Activated naive CD4-positive, alpha-beta T cell (primary cell): ENCODE measurements at regions not wholly inside any gene's neighbourhood (a gene's known extent, or its start where the extent isn't known, plus 50 kb on each side); places are given as distances from the start of the nearest gene placed in this dataset.

ENCODE experiments used
- DNase-seq, 4 experiments: peaks; one replicate each; lab custom pipeline; 2025; lab: John Stamatoyannopoulos, UW

DNA sequence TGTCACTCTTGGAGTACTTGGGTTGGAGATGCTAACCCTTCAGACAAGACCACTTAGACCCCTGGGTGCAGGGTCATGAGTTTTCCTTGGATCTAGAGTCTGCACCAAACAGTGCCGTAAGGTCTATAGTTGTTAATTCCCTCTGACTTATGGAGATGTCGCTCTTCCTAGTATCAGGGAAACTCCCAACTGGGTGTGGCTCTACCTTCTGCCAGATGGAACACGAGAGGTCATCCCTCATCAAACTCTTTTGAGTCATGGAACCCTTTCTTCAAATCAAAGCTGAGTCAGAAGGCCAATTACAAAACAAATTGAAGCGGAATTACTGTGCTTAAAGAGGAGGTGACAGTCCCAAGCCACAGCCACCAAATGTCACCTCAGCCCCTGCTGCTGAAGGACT, 514.9 kb upstream of the PROK2 start:
- no peak for DNase-seq

DNA sequence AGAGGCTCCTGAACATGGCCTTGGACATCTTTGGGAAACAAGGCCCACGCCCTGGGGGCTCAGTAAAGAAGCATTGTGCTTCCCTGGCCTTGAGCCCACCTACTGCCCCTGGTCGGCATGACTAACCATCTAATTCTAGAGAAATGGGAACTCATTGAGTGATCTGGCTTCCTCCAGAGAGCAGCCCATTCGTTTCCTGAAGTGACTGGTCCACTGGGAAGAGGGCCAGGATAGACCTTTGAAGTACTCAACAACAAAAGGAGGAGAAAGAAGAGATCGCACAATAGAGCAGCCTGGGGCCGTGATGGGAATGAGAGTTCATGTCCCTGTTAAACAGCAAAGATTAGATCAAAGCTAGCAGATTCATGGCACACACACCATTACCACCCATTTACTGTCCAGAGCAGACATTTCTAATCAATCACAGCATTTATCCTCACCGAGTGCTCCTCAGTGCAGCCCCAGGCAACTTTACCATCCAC, 514.4 kb upstream of the PROK2 start:
- no peak for DNase-seq

DNA sequence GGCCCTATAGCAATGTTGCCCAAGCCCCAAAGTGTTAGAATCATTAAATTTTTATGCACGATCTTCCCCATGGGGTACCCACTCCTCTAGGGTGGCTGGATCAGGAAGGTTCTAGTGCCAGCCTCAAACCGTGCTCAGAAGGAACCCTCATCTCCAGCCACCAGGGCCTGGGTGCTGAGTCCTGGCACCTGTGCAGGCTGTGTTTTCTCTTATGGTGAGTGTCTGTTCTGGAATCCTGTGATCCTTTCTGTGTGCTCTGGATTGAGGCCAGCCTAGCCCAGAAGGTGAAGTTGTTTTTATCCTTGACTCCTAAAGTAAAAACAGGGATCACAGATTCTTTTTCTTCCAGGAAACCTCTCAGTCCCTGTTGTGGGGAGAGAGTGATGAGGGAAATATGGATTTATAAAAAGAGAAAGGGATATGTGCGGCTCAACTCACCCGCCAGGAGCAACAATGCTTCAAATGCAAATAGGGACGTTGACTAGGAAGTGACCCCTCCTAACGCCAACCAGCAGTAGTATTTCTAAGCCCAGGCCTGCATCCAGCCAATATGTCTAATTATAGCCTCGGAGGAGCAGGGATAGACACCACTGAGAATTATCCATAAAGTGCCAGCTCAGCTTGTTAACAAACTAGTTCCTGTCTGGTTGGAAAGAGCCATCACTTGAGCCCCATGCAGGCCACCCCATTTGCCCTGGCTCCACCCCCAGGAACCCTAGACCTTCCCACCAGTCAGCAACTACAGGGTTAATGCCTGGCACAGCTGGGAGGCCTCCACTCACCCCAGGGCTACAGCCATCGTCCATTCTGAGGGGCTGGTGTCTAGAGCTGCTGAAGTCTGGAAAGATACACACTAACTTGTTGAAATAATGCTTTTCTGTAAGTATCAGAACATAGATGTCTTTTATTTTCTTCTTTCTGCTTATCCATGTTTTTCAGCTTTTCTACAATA, 513.5 kb upstream of the PROK2 start:
- DNase-seq = no peak

DNA sequence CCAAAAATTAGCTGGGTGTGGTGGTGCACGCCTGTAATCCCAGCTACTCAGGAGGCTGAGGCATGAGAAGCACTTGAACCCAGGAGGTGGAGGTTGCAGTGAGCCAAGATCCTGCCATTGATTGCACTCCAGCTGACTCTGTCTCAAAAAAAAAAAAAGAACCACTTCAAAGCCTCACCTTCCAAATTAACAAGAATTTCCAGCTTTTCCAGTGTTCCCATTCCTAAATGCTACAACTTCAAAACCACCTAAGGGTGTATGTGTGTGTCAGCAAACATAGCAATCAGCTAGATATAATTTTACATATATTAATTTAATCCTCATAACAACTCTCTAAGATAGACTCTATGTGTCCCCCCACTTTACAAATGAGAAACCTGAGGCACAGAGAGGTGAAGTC, 512.5 kb upstream of the PROK2 start:
- no peak for DNase-seq

DNA sequence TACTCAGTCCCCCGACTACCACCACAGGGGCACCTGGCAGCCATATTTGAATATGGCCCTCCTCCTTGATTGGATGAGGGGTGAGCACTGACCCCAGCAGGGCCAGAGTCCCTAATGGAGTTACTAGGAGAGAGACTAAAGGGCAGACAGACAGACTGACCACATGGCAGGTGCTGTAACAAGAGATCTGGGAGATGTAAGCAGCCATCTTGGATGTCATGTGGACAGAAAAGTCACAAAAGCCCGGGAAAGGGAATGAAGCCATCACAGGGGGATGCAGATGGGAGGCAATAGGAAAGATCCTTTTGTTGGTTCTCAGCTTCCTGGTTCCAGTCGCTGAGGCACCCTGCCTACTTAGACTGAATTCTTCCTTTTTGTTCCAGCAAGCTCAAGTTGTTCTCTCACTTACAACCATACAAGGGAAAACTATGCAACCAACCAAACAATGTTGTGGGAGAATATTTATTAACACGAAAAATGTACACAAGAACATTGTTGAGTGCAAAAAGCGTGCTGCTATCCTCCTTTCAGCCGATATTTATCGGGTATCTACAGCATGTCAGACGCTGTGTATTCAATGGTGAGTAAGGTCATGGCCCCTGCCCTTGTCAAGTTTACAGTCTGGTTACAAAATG, 511.6 kb upstream of the PROK2 start:
- DNase-seq = no peak

DNA sequence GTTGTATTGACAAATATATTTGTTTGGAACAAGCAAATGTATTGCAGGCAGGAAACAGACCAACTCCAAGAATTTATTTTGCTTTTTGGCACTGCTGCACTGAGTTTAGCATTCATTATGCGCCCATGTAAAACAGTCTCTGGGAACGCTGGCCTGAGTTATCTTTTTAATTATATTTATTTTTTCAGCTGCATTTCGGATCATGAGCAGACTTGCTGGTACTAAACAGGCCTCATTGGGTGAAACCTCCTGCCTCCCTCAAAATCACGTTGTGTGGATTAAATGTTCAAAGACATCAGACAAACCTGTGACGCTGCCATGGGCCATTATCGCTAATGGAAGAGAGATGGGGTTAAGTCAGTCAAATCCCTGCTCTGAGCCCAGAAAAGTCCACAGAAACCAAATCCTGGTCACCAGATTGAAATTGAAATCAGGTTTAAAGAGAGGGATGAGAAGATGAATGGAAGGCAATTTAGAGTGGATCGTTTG, 511.1 kb upstream of the PROK2 start:
- no peak for DNase-seq

DNA sequence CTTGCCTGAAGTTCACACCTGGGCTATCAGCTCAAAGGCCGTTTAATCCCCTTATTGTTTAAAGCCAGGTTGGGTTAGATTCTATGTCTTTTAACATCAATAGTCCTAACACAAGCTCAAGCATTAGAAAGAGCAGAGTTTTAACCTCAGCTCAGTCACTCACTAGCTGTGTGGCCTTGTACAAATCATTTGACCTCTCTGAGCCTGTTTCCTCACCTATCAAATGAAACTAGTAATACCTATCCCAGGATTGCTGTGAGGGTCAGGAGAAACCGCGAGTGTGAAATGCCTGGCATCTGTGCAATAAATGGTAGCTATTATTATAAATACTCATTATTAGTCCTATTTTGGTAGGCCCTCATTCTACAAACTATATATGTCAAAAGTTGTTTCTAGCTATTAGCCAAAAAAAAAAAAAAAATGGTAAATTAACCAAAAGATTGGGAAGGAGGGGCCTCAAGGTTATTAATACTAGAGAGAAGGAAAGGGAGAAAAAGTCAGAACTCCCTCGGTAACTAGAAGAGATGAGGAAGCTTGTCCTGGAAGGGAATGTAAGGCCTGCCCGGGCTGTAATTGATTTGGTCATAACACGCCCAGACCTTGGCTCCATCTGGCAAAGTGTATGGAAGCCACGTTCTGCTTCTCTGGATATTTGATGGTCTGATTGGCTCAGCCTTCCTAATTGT, 510.5 kb upstream of the PROK2 start:
- DNase-seq = no peak

DNA sequence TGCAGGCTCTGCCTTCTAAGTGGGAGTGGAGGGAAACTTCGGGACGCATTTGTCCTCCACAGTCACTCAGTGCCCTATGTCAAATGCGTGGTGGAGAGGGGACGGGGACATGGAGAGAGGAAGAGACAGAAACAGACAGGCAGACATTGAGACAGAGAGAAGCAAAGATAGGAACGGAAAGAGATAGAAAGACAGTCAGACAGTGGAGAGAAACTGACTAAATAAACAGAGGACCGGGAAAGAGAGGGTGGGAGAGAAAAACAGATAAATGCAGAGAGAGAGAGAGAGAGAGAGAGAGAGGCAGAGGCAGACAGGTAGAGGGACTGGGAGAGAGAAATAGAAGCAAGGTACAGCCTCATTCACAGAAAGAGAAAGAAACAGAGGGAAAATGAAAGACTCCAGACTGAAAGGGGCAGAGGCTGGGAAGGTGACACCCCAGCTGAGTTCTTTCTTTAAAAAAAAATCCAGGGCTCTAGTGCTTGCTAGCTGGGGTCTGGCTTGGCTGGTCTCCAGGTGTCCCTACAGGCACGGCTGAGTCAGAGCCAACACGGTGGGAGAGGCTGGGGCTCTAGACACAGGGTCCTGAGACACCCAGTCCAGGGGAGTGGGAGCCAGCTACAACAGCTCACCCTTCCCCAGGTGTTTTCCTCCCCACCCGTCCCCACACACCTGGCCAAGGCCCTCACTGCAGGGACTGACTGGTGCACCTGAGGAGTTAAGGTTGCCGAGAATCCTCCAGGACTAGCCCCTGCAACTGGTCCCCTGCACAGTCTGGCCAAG, 506.1 kb upstream of the PROK2 start:
- DNase-seq = no peak

DNA sequence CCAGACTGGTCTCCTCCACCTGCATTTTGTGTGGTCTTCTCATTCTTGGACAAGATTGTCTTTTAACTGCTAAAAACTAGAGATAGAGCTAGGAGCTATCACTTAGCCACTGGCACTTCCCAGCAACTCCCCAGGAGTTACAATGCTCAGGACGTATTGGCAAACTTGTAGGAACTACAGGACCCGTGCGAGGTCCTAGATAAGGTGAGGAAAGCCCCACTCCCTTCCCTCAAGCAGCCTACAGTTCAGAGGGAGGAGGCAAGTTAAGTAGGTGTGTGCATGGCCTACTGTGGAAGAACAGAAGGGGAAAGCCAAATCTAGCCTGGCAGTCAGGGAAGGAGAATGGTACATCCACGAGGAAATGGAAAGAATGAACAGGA, 504.7 kb upstream of the PROK2 start:
- DNase-seq = no peak

DNA sequence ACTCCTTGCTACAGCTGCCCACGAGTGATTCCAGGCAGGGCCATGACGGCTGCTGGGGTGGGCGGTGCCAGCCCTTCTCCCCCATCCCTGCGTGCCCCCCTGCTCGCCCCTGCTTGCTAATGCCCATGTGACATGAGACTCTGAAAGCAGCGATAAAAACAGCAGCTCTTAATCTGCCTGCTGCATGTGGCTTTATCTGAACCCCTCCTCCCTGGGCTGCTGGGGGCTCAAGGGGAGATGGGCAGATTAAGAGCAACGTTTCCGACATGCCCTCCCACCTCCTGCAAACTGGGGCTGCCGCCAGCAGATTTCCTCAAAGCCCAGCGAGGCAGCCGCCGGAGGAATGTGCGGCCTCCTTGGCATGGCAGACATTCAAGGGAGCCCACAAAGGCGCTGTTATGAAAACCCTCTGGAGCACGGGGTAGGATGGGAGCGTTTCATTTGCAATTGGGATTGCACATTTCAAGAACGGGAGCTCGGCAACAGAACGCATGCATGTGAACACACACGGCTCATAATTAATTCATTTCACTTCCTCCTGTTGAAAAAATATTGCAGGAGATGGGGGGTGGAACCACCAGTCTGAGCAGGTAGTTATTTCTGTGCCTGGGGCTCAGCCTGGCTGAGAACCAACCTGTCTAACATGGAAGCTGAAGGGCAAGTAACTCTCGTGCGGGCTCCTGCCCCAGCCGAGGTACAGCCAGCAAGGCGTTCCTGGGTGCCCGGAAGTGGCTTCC, 504.2 kb upstream of the PROK2 start:
- DNase-seq = peak in 1 of 4 experiments; percentile 8

DNA sequence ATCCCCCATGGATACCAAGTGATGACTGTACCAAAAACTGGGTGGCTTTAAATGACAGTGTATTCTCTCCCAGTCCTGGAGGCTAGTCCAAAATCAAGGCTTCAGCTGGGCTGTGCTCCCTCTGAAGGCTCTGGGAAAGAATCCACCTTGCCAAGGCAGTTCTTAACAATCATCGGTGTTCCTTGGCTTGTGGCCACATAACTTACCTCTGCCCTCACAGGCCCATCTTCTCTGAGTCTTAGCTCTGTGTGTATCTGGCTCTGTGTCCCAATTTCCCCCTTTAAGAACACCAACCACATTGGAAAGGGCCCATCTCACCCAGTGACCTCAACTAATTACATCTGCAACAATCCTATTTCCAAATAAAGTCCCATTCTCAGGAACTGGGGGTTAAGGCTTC, 503.0 kb upstream of the PROK2 start:
- DNase-seq = no peak

DNA sequence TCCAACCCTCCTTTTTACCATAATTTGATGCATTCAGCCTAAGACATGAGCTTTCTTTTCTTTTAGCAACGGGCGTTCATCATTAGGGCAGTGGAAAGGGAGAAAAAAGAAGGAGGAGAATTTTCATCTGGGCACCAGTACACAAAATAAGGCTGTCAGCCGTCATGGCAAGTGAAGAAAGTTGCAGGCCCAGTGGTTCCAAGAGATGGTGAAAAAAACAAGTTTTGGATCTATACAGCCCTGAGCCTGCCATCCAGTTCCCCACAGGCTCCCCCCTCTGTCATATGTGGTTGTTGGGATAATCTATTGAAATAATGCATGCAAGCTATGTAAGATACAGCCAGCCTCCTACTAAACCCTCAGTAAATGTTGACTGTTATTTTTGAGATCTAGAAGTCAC, 500.6 kb upstream of the PROK2 start:
- DNase-seq = no peak

DNA sequence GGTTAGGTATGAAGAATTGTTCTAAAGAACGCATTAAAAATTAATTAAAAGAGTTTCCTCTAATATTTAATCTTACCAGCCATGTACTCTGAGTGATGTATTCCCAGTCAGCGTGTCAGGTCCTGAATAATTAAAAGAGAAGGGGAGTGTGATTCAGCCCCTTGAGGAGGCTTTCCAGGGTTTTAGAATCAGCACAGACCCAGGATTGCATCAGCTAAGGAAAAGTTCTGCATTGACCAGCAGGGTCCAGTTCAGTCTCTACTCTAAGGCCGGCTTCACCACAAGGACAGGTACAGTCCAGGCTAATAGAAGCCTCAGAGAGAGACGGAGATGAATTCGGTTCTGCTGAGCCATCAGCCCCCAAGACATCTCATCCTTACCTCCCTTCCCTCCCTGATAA, 499.5 kb upstream of the PROK2 start:
- no peak for DNase-seq

DNA sequence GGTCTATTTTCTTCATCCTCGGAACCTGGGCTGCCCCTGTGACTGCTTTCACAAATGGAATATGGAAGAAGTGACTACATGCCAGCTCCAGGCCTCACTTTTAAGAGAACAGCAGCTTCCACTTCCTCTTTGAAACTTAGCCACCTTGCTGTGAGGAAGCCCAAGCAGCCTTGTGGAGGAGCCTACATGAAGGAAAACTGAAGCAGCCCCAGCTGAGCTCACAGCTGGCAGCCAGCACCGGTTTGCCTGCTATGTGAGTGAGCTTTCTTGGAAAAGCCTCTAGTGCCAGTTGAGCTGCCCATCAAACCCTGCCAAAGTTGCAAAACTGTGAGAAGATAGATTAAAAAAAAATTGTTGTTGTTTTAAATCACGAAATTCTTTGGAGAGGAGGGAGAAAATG, 498.0 kb upstream of the PROK2 start:
- DNase-seq = no peak

DNA sequence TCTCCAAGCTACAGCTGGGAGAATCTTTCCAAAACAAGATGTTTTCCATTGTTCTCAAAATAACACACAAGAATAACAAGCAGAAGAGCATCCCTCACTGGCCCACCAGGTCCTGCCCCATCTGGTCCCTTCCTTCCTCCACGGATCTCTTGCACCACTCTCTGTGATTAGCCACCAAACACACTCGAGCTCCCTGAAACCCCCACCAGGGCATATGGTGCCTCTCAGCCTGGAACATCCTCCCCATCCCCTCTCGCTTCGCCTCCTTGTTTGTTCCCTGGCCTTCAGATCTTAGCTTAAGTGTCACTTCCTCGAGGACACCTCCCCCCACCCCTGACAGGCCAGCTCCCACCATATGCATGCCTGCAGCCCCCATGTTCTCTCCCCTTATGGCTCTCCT, 496.6 kb upstream of the PROK2 start:
- no peak for DNase-seq

DNA sequence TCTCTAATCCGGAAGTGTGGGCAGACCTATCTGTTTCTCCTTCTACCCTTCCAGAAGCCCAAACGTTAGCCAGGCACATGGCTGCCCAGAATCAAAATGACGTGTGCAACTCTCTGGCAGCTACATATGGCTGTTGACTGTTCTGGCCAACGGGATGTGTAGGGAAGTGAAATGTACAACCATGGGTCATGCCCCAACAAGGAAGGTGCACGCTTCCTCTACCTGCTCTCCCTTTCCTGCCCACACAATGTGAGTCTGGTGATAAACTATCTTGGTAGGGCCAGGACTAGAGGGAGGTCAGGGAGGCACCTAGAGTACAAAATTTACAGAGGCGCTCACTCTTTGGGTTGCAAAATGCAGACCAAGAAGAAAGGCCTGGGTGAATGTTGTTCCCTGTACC, 495.9 kb upstream of the PROK2 start:
- DNase-seq = no peak

DNA sequence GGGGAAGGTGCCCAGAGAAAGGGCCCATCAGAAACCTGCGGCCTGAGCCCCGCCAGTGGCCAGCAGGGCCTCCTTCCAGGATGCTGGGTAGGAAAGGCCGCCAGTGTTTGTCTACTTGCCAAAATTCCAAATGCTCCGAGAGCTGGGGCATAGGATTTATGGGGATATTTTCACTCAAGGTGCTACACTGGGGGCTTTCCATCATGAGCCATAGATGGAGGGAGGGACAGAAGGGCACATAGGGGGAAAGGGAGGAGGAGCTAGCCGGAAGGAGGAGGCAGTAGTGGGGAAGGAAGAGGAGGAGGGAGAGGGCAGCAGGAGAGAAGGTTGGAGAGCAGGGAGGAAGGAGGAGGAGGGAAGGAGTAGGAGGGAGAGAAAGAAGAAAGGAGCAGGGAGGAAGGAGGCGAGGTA, 494.7 kb upstream of the PROK2 start:
- DNase-seq = no peak

DNA sequence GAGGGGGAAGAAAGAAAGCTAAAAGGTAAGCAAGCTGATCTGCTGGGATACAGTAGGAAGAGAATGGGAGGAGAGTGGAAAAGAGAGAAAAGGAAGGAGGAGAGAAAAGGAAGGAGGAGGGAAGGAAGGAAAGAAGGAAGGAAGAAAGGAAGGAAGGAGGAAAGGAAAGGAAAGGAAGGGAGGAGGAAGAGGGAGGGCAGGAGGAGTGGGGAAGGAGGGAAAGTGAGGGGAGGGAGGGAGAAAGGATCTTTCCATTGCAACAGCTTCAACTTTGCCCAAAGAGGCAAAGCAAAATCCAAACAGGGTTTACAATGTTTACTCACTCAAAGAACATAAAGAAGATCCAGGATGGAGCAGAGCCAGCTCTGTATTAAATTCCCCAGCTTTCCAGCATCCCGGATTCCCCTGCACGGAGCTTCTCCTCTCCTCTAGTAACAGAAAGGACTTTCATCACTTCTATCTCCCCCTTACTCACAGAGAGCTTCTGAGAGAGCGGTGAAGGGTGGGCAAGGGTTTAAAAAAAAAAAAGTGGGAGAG, 494.2 kb upstream of the PROK2 start:
- DNase-seq = no peak

DNA sequence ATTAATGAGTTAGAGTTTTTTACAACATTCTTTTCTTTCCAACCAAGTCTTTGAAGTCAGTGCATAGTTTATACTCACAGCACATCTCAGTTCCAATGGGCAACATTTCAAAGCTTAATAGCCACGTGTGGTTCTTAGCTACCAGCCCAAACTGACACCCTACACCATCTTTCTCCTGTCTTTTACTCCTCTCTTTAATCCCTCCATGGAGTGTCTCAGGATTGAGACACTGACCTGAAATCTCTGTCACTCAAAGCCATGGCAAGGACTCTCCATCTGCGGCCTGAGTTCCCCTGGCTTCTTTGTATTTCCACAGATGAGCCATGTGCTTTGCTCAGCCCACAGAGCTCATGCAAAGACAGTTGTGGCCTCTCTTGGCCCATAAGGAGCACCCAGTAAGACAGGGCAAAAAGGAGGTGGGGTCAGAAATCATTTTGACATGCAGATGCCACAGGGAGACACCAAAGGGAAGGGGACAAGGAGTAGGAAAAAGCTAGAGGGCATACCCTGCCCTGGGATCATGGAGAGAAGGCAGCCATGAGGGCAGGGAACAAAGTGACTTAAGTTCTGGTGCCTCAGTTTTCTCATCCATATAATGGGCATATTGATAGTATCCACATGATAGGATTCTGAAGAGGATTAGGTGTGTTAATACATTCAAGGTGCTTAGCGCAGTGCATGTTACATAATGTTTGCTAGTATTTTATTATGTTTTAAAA, 493.6 kb upstream of the PROK2 start:
- no peak for DNase-seq

DNA sequence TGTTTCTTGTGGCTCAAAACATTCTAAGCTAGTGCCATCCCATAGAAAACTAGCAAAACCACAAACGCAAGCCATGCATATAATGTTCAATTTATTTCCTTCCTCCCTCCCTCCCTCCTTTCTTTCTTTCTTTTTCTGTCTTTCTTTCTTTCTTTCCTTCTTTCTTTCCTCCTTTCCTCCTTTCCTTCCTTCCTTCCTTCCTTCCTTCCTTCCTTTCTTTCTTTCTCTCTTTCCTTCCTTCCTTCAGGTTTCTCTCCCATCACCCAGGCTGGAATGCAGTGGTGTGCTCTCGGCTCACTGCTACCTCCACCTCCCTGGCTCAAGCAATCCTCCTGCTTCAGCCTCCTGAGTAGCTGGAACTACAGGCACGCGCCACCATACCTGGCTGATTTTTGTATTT, 492.8 kb upstream of the PROK2 start:
- no peak for DNase-seq
